HK-2 (cell line): ENCODE measurements at regions not wholly inside any gene's neighbourhood (a gene's known extent, or its start where the extent isn't known, plus 50 kb on each side); places are given as distances from the start of the nearest gene placed in this dataset.
A peak's percentile ranks its signal among the peaks of the same experiment; 100 is the strongest.

Experiments used
- DNase-seq: peaks from one replicate; pipeline ENCODE4 v3.0.0-alpha.2; 2018; ENCODE audit not compliant: unreplicated experiment

- DNase-seq: no peak
Measured at GRCh38 chr7:155216475-155217272, 81.0 kb upstream of the INSIG1 start.

GRCh38 chr7:155217634-155218033 lies 80.0 kb upstream of the INSIG1 start:
- DNase-seq: no peak

GRCh38 chr7:155218276-155219153 lies 79.2 kb upstream of the INSIG1 start:
- no peak for DNase-seq

GRCh38 chr7:155219154-155219531 lies 78.5 kb upstream of the INSIG1 start:
- no peak for DNase-seq

- DNase-seq: no peak
Measured at GRCh38 chr7:155219947-155220769, 77.5 kb upstream of the INSIG1 start.

- no peak for DNase-seq
Measured at GRCh38 chr7:155220903-155221302, 76.8 kb upstream of the INSIG1 start.

- no peak for DNase-seq
Measured at GRCh38 chr7:155221547-155221946, 76.1 kb upstream of the INSIG1 start.

GRCh38 chr7:155222061-155222460 lies 75.6 kb upstream of the INSIG1 start:
- no peak for DNase-seq

- no peak for DNase-seq
Measured at GRCh38 chr7:155222573-155222972, 75.1 kb upstream of the INSIG1 start.

- no peak for DNase-seq
Measured at GRCh38 chr7:155223021-155223420, 74.7 kb upstream of the INSIG1 start.

GRCh38 chr7:155223503-155223902 lies 74.2 kb upstream of the INSIG1 start:
- DNase-seq: no peak

GRCh38 chr7:155224116-155224811 lies 73.4 kb upstream of the INSIG1 start:
- DNase-seq: no peak

- no peak for DNase-seq
Measured at GRCh38 chr7:155225095-155225494, 72.6 kb upstream of the INSIG1 start.

GRCh38 chr7:155225516-155225915 lies 72.2 kb upstream of the INSIG1 start:
- no peak for DNase-seq

- DNase-seq: no peak
Measured at GRCh38 chr7:155226261-155227003, 71.2 kb upstream of the INSIG1 start.

- DNase-seq: no peak
Measured at GRCh38 chr7:155227004-155227787, 70.5 kb upstream of the INSIG1 start.

- no peak for DNase-seq
Measured at GRCh38 chr7:155227788-155228458, 69.8 kb upstream of the INSIG1 start.

- peak; percentile 30 for DNase-seq
Measured at GRCh38 chr7:155228459-155228845, 69.2 kb upstream of the INSIG1 start.

GRCh38 chr7:155228894-155229293 lies 68.8 kb upstream of the INSIG1 start:
- DNase-seq: no peak
